ENCODE measurements at regions not wholly inside any gene's neighbourhood (a gene's known extent, or its start where the extent isn't known, plus 50 kb on each side); places are given as distances from the start of the nearest gene placed in this dataset.

- Histone ChIP-seq H3K4me2 (ENCODE audit: low read length) (no peak overlapping the region), H3K9me3 (ENCODE audit: control insufficient read depth, insufficient read depth, low read length) (no peaks in the 10 kb centered on the region; the same call in 1 of the 2 replicates), H3K4me3 (ENCODE audit: low read length) (no peak overlapping the region), H4K20me1 (ENCODE audit: control insufficient read depth, insufficient read depth, low read depth, low read length) (no peaks in the 10 kb centered on the region), H3K9me2 (replicated peaks; ENCODE audit: control insufficient read depth, low read length) (no peaks in the 10 kb centered on the region), H3K4me1 (ENCODE audit: control insufficient read depth, low read length) (no peaks in the 10 kb centered on the region), H3K36me3 (ENCODE audit: control insufficient read depth, low read length) (no peaks in the 10 kb centered on the region), H3F3A (ENCODE audit: control insufficient read depth, insufficient read depth) (no peaks in the 10 kb centered on the region), H3K79me2 (ENCODE audit: control insufficient read depth, low read length) (no peaks in the 10 kb centered on the region), H3K27me3 (ENCODE audit: control insufficient read depth, low read length) (no peaks in the 10 kb centered on the region), H3K27ac (ENCODE audit: low read depth, low read length) (no peak overlapping the region)
- TF ChIP-seq EZH2phosphoT487 (IDR thresholded peaks at IDR 0.05; ENCODE audit: borderline replicate concordance, low read length), result no peak
- TF ChIP-seq, protein P1, sequence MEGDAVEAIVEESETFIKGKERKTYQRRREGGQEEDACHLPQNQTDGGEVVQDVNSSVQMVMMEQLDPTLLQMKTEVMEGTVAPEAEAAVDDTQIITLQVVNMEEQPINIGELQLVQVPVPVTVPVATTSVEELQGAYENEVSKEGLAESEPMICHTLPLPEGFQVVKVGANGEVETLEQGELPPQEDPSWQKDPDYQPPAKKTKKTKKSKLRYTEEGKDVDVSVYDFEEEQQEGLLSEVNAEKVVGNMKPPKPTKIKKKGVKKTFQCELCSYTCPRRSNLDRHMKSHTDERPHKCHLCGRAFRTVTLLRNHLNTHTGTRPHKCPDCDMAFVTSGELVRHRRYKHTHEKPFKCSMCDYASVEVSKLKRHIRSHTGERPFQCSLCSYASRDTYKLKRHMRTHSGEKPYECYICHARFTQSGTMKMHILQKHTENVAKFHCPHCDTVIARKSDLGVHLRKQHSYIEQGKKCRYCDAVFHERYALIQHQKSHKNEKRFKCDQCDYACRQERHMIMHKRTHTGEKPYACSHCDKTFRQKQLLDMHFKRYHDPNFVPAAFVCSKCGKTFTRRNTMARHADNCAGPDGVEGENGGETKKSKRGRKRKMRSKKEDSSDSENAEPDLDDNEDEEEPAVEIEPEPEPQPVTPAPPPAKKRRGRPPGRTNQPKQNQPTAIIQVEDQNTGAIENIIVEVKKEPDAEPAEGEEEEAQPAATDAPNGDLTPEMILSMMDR (IDR thresholded peaks at IDR 0.05; ENCODE audit: low read depth, low read length, poor library complexity, severe bottlenecking), result no peak
Measured at GRCh38 chr3:28971156-28971555, 309.7 kb upstream of the RBMS3 start.

DNA sequence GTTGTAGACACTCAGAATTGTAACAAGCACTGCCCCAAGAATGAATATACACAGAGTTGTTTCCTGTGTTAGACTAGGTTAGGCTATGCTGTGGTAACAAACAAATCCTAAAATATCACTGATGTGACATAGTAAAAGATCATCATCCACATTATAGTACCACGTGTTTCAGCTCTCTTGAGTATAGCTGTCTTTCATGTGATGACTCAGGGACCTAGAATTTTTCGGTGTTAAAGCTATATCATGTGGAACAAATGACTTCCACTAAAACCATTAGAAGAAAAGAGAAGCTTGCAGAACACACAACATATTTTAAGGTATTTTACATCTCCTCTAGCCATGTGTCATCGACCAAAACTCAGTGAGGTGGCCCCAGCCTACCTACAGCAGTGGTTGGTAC lies 307.9 kb upstream of the RBMS3 start:
- H3K4me1 ChIP-seq (ENCODE audit: control insufficient read depth, low read length), result no peaks in the 10 kb centered on the region
- H4K20me1 ChIP-seq (ENCODE audit: control insufficient read depth, insufficient read depth, low read depth, low read length), result no peaks in the 10 kb centered on the region
- TF ChIP-seq, protein P1 (IDR thresholded peaks at IDR 0.05; ENCODE audit: low read depth, low read length, poor library complexity, severe bottlenecking), result no peak
- TF ChIP-seq EZH2phosphoT487 (IDR thresholded peaks at IDR 0.05; ENCODE audit: borderline replicate concordance, low read length), result no peak
- H3K4me2 ChIP-seq (ENCODE audit: low read length), result no peak overlapping the region
- H3K27me3 ChIP-seq (ENCODE audit: control insufficient read depth, low read length), result no peaks in the 10 kb centered on the region
- H3K36me3 ChIP-seq (ENCODE audit: control insufficient read depth, low read length), result no peaks in the 10 kb centered on the region
- H3K27ac ChIP-seq (ENCODE audit: low read depth, low read length), result no peak overlapping the region
- H3K9me3 ChIP-seq (ENCODE audit: control insufficient read depth, insufficient read depth, low read length), result no peaks in the 10 kb centered on the region; the same call in 1 of the 2 replicates
- no peaks in the 10 kb centered on the region for H3K79me2 ChIP-seq (ENCODE audit: control insufficient read depth, low read length)
- H3K9me2 ChIP-seq (replicated peaks; ENCODE audit: control insufficient read depth, low read length), result no peaks in the 10 kb centered on the region
- H3F3A ChIP-seq (ENCODE audit: control insufficient read depth, insufficient read depth), result no peaks in the 10 kb centered on the region
- H3K4me3 ChIP-seq (ENCODE audit: low read length), result no peak overlapping the region

DNA sequence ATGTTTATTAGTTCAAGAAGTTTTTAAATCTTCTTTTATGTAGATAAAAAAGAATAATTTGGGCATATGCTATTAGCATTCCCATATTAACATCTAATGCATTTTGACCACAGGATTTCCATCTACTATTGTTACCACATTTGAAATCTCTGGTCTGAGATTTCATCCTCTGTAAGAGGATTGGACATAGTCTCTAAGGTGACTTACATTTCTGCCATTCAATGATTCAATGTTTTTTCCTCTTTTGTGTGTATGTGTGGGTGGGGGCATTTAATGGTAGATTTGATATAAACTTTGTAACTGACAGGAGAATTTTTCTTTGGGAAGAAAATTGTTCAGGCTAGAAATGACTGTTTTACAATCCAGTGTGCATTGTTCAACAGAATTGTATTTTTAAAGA lies 307.3 kb upstream of the RBMS3 start:
- no peaks in the 10 kb centered on the region for H4K20me1 ChIP-seq (ENCODE audit: control insufficient read depth, insufficient read depth, low read depth, low read length)
- H3K9me3 ChIP-seq (ENCODE audit: control insufficient read depth, insufficient read depth, low read length), result no peaks in the 10 kb centered on the region; the same call in 1 of the 2 replicates
- H3K4me1 ChIP-seq (ENCODE audit: control insufficient read depth, low read length), result no peaks in the 10 kb centered on the region
- H3F3A ChIP-seq (ENCODE audit: control insufficient read depth, insufficient read depth), result no peaks in the 10 kb centered on the region
- no peak overlapping the region for H3K4me3 ChIP-seq (ENCODE audit: low read length)
- H3K36me3 ChIP-seq (ENCODE audit: control insufficient read depth, low read length), result no peaks in the 10 kb centered on the region
- H3K79me2 ChIP-seq (ENCODE audit: control insufficient read depth, low read length), result no peaks in the 10 kb centered on the region
- H3K9me2 ChIP-seq (replicated peaks; ENCODE audit: control insufficient read depth, low read length), result no peaks in the 10 kb centered on the region
- no peaks in the 10 kb centered on the region for H3K27me3 ChIP-seq (ENCODE audit: control insufficient read depth, low read length)
- no peak overlapping the region for H3K27ac ChIP-seq (ENCODE audit: low read depth, low read length)
- no peak overlapping the region for H3K4me2 ChIP-seq (ENCODE audit: low read length)
- TF ChIP-seq, protein P1 (IDR thresholded peaks at IDR 0.05; ENCODE audit: low read depth, low read length, poor library complexity, severe bottlenecking), result no peak
- TF ChIP-seq EZH2phosphoT487 (IDR thresholded peaks at IDR 0.05; ENCODE audit: borderline replicate concordance, low read length), result no peak

Measured in DOHH2 (cell line).